ENCODE measurements at regions not wholly inside any gene's neighbourhood (a gene's known extent, or its start where the extent isn't known, plus 50 kb on each side); places are given as distances from the start of the nearest gene placed in this dataset.

DNA sequence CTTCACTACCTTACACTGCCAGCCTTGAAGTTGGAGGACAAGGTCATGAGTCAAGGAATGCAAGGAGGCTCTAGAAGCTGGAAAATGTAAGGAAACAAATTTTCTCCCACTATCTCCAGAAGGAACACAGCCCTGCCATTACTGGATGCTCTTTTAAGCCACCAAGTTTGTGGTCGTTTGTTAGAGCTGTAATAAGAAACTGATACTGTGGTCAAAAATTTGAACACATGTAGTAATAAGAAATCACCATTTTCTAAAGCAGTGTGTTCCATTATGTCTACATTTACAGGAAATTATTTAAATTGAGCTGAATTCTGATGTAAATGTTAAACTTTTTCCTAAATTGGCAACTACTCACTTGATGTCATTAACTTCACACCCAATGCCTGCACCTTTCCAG is 729.0 kb downstream of the KCNJ3 start:
- no peak overlapping the region for H3K27ac ChIP-seq (replicated peaks; ENCODE audit: low read length)
- no peak overlapping the region for H3K23ac ChIP-seq (ENCODE audit: low read depth, low read length, poor library complexity)
- no peak overlapping the region for H3K4ac ChIP-seq (ENCODE audit: low read length)
- H3K4me2 ChIP-seq (ENCODE audit: insufficient read depth, low read length, poor library complexity, severe bottlenecking): no peak overlapping the region
- no peak overlapping the region for H2BK12ac ChIP-seq (ENCODE audit: low read length)
- H2BK5ac ChIP-seq (ENCODE audit: low read length): no peak overlapping the region
- H4K8ac ChIP-seq (ENCODE audit: low read depth, low read length): no peak overlapping the region
- H2BK15ac ChIP-seq (ENCODE audit: low read length): no peak overlapping the region
- H4K91ac ChIP-seq (ENCODE audit: low read depth, low read length, poor library complexity): no peak overlapping the region
- no peak overlapping the region for H3K14ac ChIP-seq (ENCODE audit: low read length)
- DNase-seq (ENCODE audit: low spot score): no peak
- no peaks in the 10 kb centered on the region for H3K4me1 ChIP-seq (ENCODE audit: control insufficient read depth in 2 of 2, insufficient read depth in 1 of 2, low read depth in 1 of 2, low read length in 2 of 2)
- H3K18ac ChIP-seq (ENCODE audit: low read length): no peak overlapping the region
- no peak overlapping the region for H3K9ac ChIP-seq (ENCODE audit: low read depth, low read length, poor library complexity)
- H2AFZ ChIP-seq (ENCODE audit: low read length): no peak overlapping the region
- H3K36me3 ChIP-seq (replicated peaks in 1 of 2; ENCODE audit: control insufficient read depth in 2 of 2, insufficient read depth in 2 of 2, low read length in 2 of 2): no peaks in the 10 kb centered on the region
- WGBS, 2 donors (ENCODE audit: extremely low coverage in 2 of 2, insufficient read length in 2 of 2, insufficient replicate concordance in 1 of 2): no CpG with 5 or more reads among the region's 1 CpG
- H3K4me3 ChIP-seq (ENCODE audit: low read length in 2 of 2): no peak overlapping the region
- no peaks in the 10 kb centered on the region for H3K9me3 ChIP-seq (replicated peaks in 1 of 2; ENCODE audit: control insufficient read depth in 2 of 2, insufficient read depth in 1 of 2, low read depth in 1 of 2, low read length in 2 of 2)
- H2BK120ac ChIP-seq (ENCODE audit: low read depth, low read length): no peak overlapping the region
- H3K27me3 ChIP-seq (ENCODE audit: control insufficient read depth in 3 of 3, insufficient read depth in 3 of 3, low read depth in 1 of 3, low read length in 3 of 3): no peaks in the 10 kb centered on the region
- H2AK5ac ChIP-seq (ENCODE audit: low read depth, low read length): no peak overlapping the region
- H3K79me1 ChIP-seq (ENCODE audit: low read depth, low read length): no peaks in the 10 kb centered on the region

DNA sequence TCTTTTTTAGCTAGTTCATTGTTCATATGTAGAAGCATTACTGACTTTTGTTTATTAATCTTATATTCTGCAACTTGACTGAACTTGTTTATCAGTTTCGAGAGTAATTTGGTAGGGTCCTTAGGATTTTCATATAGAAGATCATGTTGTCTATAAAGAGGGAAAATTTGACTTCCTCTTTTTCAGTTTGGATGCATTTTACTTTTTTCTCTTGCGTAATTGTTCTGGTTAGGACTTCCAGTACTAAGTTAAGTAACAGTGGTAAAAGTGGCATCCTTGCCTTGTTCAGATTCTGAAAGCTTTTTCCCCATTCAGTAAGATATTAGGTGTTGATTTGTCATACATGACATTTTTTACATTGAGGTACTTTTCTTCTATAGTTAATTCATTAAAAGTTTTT is 726.0 kb downstream of the KCNJ3 start:
- H2AFZ ChIP-seq (ENCODE audit: low read length): no peak overlapping the region
- no peaks in the 10 kb centered on the region for H3K27me3 ChIP-seq (ENCODE audit: control insufficient read depth in 3 of 3, insufficient read depth in 3 of 3, low read depth in 1 of 3, low read length in 3 of 3)
- no peak overlapping the region for H3K4ac ChIP-seq (ENCODE audit: low read length)
- no peak overlapping the region for H2BK15ac ChIP-seq (ENCODE audit: low read length)
- no peak overlapping the region for H3K23ac ChIP-seq (ENCODE audit: low read depth, low read length, poor library complexity)
- no peak overlapping the region for H3K4me2 ChIP-seq (ENCODE audit: insufficient read depth, low read length, poor library complexity, severe bottlenecking)
- no peak overlapping the region for H3K27ac ChIP-seq (replicated peaks; ENCODE audit: low read length)
- H3K14ac ChIP-seq (ENCODE audit: low read length): no peak overlapping the region
- no peak overlapping the region for H3K18ac ChIP-seq (ENCODE audit: low read length)
- H4K91ac ChIP-seq (ENCODE audit: low read depth, low read length, poor library complexity): no peak overlapping the region
- no peak overlapping the region for H3K9ac ChIP-seq (ENCODE audit: low read depth, low read length, poor library complexity)
- no peak for DNase-seq (ENCODE audit: low spot score)
- H3K79me1 ChIP-seq (ENCODE audit: low read depth, low read length): no peaks in the 10 kb centered on the region
- H2BK120ac ChIP-seq (ENCODE audit: low read depth, low read length): no peak overlapping the region
- H2BK5ac ChIP-seq (ENCODE audit: low read length): no peak overlapping the region
- no peaks in the 10 kb centered on the region for H3K4me1 ChIP-seq (ENCODE audit: control insufficient read depth in 2 of 2, insufficient read depth in 1 of 2, low read depth in 1 of 2, low read length in 2 of 2)
- no peak overlapping the region for H2AK5ac ChIP-seq (ENCODE audit: low read depth, low read length)
- no peak overlapping the region for H3K4me3 ChIP-seq (ENCODE audit: low read length in 2 of 2)
- no CpG with 5 or more reads among the region's 2 CpGs for WGBS, 2 donors (ENCODE audit: extremely low coverage in 2 of 2, insufficient read length in 2 of 2, insufficient replicate concordance in 1 of 2)
- H2BK12ac ChIP-seq (ENCODE audit: low read length): no peak overlapping the region
- H4K8ac ChIP-seq (ENCODE audit: low read depth, low read length): no peak overlapping the region
- no peaks in the 10 kb centered on the region for H3K36me3 ChIP-seq (replicated peaks in 1 of 2; ENCODE audit: control insufficient read depth in 2 of 2, insufficient read depth in 2 of 2, low read length in 2 of 2)
- no peaks in the 10 kb centered on the region for H3K9me3 ChIP-seq (replicated peaks in 1 of 2; ENCODE audit: control insufficient read depth in 2 of 2, insufficient read depth in 1 of 2, low read depth in 1 of 2, low read length in 2 of 2)

DNA sequence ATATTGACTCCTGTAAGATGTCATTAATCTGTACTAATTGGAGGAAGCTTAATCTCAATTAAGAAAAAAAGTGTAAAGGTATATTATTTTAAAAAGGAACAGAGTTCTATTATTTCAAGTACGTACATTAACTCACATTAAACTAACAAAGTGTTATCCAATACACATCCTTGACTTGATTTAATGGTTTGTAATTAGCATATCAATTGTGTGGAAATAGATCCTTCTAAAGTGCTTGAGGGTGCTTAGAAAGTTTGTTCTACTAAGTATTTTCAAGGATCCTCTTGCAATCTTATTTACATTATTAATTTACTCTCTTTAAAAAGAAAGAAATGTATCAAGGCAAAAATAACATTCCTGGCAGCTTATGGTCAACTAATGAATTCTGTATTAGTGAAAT is 720.3 kb downstream of the KCNJ3 start:
- DNase-seq (ENCODE audit: low spot score): no peak
- Histone ChIP-seq H4K8ac (ENCODE audit: low read depth, low read length) (no peak overlapping the region), H3K9ac (ENCODE audit: low read depth, low read length, poor library complexity) (no peak overlapping the region), H3K27me3 (ENCODE audit: control insufficient read depth in 3 of 3, insufficient read depth in 3 of 3, low read depth in 1 of 3, low read length in 3 of 3) (no peaks in the 10 kb centered on the region), H2BK5ac (ENCODE audit: low read length) (no peak overlapping the region), H2BK15ac (ENCODE audit: low read length) (no peak overlapping the region), H2BK120ac (ENCODE audit: low read depth, low read length) (no peak overlapping the region), H3K79me1 (ENCODE audit: low read depth, low read length) (no peaks in the 10 kb centered on the region), H2BK12ac (ENCODE audit: low read length) (no peak overlapping the region), H3K18ac (ENCODE audit: low read length) (no peak overlapping the region), H3K4ac (ENCODE audit: low read length) (no peak overlapping the region), H3K36me3 (replicated peaks in 1 of 2; ENCODE audit: control insufficient read depth in 2 of 2, insufficient read depth in 2 of 2, low read length in 2 of 2) (no peaks in the 10 kb centered on the region), H3K4me2 (ENCODE audit: insufficient read depth, low read length, poor library complexity, severe bottlenecking) (no peak overlapping the region), H3K23ac (ENCODE audit: low read depth, low read length, poor library complexity) (no peak overlapping the region), H3K4me3 (ENCODE audit: low read length in 2 of 2) (no peak overlapping the region), H2AK5ac (ENCODE audit: low read depth, low read length) (no peak overlapping the region), H3K4me1 (ENCODE audit: control insufficient read depth in 2 of 2, insufficient read depth in 1 of 2, low read depth in 1 of 2, low read length in 2 of 2) (no peaks in the 10 kb centered on the region), H3K27ac (replicated peaks; ENCODE audit: low read length) (no peak overlapping the region), H2AFZ (ENCODE audit: low read length) (no peak overlapping the region), H4K91ac (ENCODE audit: low read depth, low read length, poor library complexity) (no peak overlapping the region), H3K9me3 (replicated peaks in 1 of 2; ENCODE audit: control insufficient read depth in 2 of 2, insufficient read depth in 1 of 2, low read depth in 1 of 2, low read length in 2 of 2) (peaks cover 0 to 2% of the 10 kb centered on the region in 2 donors), H3K14ac (ENCODE audit: low read length) (no peak overlapping the region)
- no CpG with 5 or more reads among the region's 1 CpG for WGBS, 2 donors (ENCODE audit: extremely low coverage in 2 of 2, insufficient read length in 2 of 2, insufficient replicate concordance in 1 of 2)

DNA sequence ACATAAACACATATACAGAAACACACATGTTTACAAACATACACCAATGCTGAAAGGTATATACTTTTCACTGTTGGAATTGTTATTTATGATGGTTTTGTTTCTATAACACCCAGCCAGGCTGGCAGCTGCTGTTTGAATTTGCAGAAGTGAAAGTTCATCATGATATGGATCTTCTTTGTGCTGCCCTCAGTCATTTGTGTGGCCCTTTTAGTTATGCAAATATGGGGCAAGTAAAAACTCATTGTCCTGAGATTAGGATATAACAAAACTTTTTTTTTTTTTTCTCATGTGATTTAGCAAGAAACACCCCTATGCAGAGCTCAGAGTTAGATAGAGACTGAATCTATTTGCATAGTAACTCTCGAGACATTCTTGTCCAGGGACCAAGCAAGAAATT is 714.1 kb downstream of the KCNJ3 start:
- H4K8ac ChIP-seq (ENCODE audit: low read depth, low read length): no peak overlapping the region
- WGBS, 2 donors (ENCODE audit: extremely low coverage in 2 of 2, insufficient read length in 2 of 2, insufficient replicate concordance in 1 of 2): no CpG with 5 or more reads among the region's 1 CpG
- no peak overlapping the region for H2AFZ ChIP-seq (ENCODE audit: low read length)

More for the DNA sequence above, 714.1 kb downstream of the KCNJ3 start:
- H3K4me2 ChIP-seq (ENCODE audit: insufficient read depth, low read length, poor library complexity, severe bottlenecking): no peak overlapping the region
- H3K4ac ChIP-seq (ENCODE audit: low read length): no peak overlapping the region
- H3K23ac ChIP-seq (ENCODE audit: low read depth, low read length, poor library complexity): no peak overlapping the region
- no peak overlapping the region for H3K18ac ChIP-seq (ENCODE audit: low read length)
- no peak for DNase-seq (ENCODE audit: low spot score)
- H2AK5ac ChIP-seq (ENCODE audit: low read depth, low read length): no peak overlapping the region
- H3K36me3 ChIP-seq (replicated peaks in 1 of 2; ENCODE audit: control insufficient read depth in 2 of 2, insufficient read depth in 2 of 2, low read length in 2 of 2): no peaks in the 10 kb centered on the region
- H2BK120ac ChIP-seq (ENCODE audit: low read depth, low read length): no peak overlapping the region
- no peaks in the 10 kb centered on the region for H3K4me1 ChIP-seq (ENCODE audit: control insufficient read depth in 2 of 2, insufficient read depth in 1 of 2, low read depth in 1 of 2, low read length in 2 of 2)
- no peak overlapping the region for H3K9ac ChIP-seq (ENCODE audit: low read depth, low read length, poor library complexity)
- H4K91ac ChIP-seq (ENCODE audit: low read depth, low read length, poor library complexity): no peak overlapping the region
- H3K79me1 ChIP-seq (ENCODE audit: low read depth, low read length): no peaks in the 10 kb centered on the region
- no peak overlapping the region for H3K4me3 ChIP-seq (ENCODE audit: low read length in 2 of 2)
- no peak overlapping the region for H2BK15ac ChIP-seq (ENCODE audit: low read length)
- no peaks in the 10 kb centered on the region for H3K27me3 ChIP-seq (ENCODE audit: control insufficient read depth in 3 of 3, insufficient read depth in 3 of 3, low read depth in 1 of 3, low read length in 3 of 3)
- H2BK12ac ChIP-seq (ENCODE audit: low read length): no peak overlapping the region
- H3K27ac ChIP-seq (replicated peaks; ENCODE audit: low read length): no peak overlapping the region
- H2BK5ac ChIP-seq (ENCODE audit: low read length): no peak overlapping the region
- peaks cover 0 to 2% of the 10 kb centered on the region in 2 donors for H3K9me3 ChIP-seq (replicated peaks in 1 of 2; ENCODE audit: control insufficient read depth in 2 of 2, insufficient read depth in 1 of 2, low read depth in 1 of 2, low read length in 2 of 2)
- no peak overlapping the region for H3K14ac ChIP-seq (ENCODE audit: low read length)

Data from neuronal stem cell (in vitro differentiated cells).